ENCODE measurements at regions not wholly inside any gene's neighbourhood (a gene's known extent, or its start where the extent isn't known, plus 50 kb on each side); places are given as distances from the start of the nearest gene placed in this dataset.

GRCh38 chr2:219830353-219830738, 202.9 kb downstream of the SLC4A3 start:
- H3K23ac ChIP-seq (ENCODE audit: low read depth, low read length, poor library complexity): no peak overlapping the region
- no peak overlapping the region for H2AFZ ChIP-seq (ENCODE audit: low read length)
- H3K4me2 ChIP-seq (ENCODE audit: insufficient read depth, low read length, poor library complexity, severe bottlenecking): no peak overlapping the region
- no peak overlapping the region for H4K91ac ChIP-seq (ENCODE audit: low read depth, low read length, poor library complexity)
- H3K4me1 ChIP-seq (ENCODE audit: control insufficient read depth in 2 of 2, insufficient read depth in 1 of 2, low read depth in 1 of 2, low read length in 2 of 2): peaks cover 0 to 4% of the 10 kb centered on the region in 2 donors
- no peaks in the 10 kb centered on the region for H3K9me3 ChIP-seq (replicated peaks in 1 of 2; ENCODE audit: control insufficient read depth in 2 of 2, insufficient read depth in 1 of 2, low read depth in 1 of 2, low read length in 2 of 2)
- H3K27me3 ChIP-seq (ENCODE audit: control insufficient read depth in 3 of 3, insufficient read depth in 3 of 3, low read depth in 1 of 3, low read length in 3 of 3): peaks cover 0 to 5% (median 0%) of the 10 kb centered on the region in 3 experiments
- no peak overlapping the region for H2BK12ac ChIP-seq (ENCODE audit: low read length)
- no peak overlapping the region for H2BK5ac ChIP-seq (ENCODE audit: low read length)
- H3K79me1 ChIP-seq (ENCODE audit: low read depth, low read length): no peaks in the 10 kb centered on the region
- H3K14ac ChIP-seq (ENCODE audit: low read length): no peak overlapping the region
- H3K4ac ChIP-seq (ENCODE audit: low read length): no peak overlapping the region
- no peak overlapping the region for H3K27ac ChIP-seq (replicated peaks; ENCODE audit: low read length)
- no peak overlapping the region for H3K9ac ChIP-seq (ENCODE audit: low read depth, low read length, poor library complexity)
- H3K36me3 ChIP-seq (replicated peaks in 1 of 2; ENCODE audit: control insufficient read depth in 2 of 2, insufficient read depth in 2 of 2, low read length in 2 of 2): no peaks in the 10 kb centered on the region
- DNase-seq (ENCODE audit: low spot score): no peak
- no CpG with 5 or more reads among the region's 5 CpGs for WGBS, 2 donors (ENCODE audit: extremely low coverage in 2 of 2, insufficient read length in 2 of 2, insufficient replicate concordance in 1 of 2)
- H2AK5ac ChIP-seq (ENCODE audit: low read depth, low read length): no peak overlapping the region
- no peak overlapping the region for H3K4me3 ChIP-seq (ENCODE audit: low read length in 2 of 2)
- no peak overlapping the region for H3K18ac ChIP-seq (ENCODE audit: low read length)
- H4K8ac ChIP-seq (ENCODE audit: low read depth, low read length): no peak overlapping the region
- no peak overlapping the region for H2BK15ac ChIP-seq (ENCODE audit: low read length)
- H2BK120ac ChIP-seq (ENCODE audit: low read depth, low read length): no peak overlapping the region

- peaks cover 0 to 4% of the 10 kb centered on the region in 2 donors for H3K4me1 ChIP-seq (ENCODE audit: control insufficient read depth in 2 of 2, insufficient read depth in 1 of 2, low read depth in 1 of 2, low read length in 2 of 2)
- DNase-seq (ENCODE audit: low spot score): no peak
- H3K4me2 ChIP-seq (ENCODE audit: insufficient read depth, low read length, poor library complexity, severe bottlenecking): no peak overlapping the region
- no peak overlapping the region for H2BK120ac ChIP-seq (ENCODE audit: low read depth, low read length)
- no peaks in the 10 kb centered on the region for H3K9me3 ChIP-seq (replicated peaks in 1 of 2; ENCODE audit: control insufficient read depth in 2 of 2, insufficient read depth in 1 of 2, low read depth in 1 of 2, low read length in 2 of 2)
- H3K23ac ChIP-seq (ENCODE audit: low read depth, low read length, poor library complexity): no peak overlapping the region
- no peak overlapping the region for H2AK5ac ChIP-seq (ENCODE audit: low read depth, low read length)
- H2BK5ac ChIP-seq (ENCODE audit: low read length): no peak overlapping the region
- no peak overlapping the region for H4K8ac ChIP-seq (ENCODE audit: low read depth, low read length)
- no peak overlapping the region for H2BK15ac ChIP-seq (ENCODE audit: low read length)
- no peaks in the 10 kb centered on the region for H3K79me1 ChIP-seq (ENCODE audit: low read depth, low read length)
- H4K91ac ChIP-seq (ENCODE audit: low read depth, low read length, poor library complexity): no peak overlapping the region
- H3K9ac ChIP-seq (ENCODE audit: low read depth, low read length, poor library complexity): no peak overlapping the region
- H3K18ac ChIP-seq (ENCODE audit: low read length): no peak overlapping the region
- H2AFZ ChIP-seq (ENCODE audit: low read length): no peak overlapping the region
- no peak overlapping the region for H3K4ac ChIP-seq (ENCODE audit: low read length)
- peaks cover 0 to 5% (median 0%) of the 10 kb centered on the region in 3 experiments for H3K27me3 ChIP-seq (ENCODE audit: control insufficient read depth in 3 of 3, insufficient read depth in 3 of 3, low read depth in 1 of 3, low read length in 3 of 3)
- no peak overlapping the region for H2BK12ac ChIP-seq (ENCODE audit: low read length)
- no peak overlapping the region for H3K27ac ChIP-seq (replicated peaks; ENCODE audit: low read length)
- H3K36me3 ChIP-seq (replicated peaks in 1 of 2; ENCODE audit: control insufficient read depth in 2 of 2, insufficient read depth in 2 of 2, low read length in 2 of 2): no peaks in the 10 kb centered on the region
- WGBS, 2 donors (ENCODE audit: extremely low coverage in 2 of 2, insufficient read length in 2 of 2, insufficient replicate concordance in 1 of 2): no CpG with 5 or more reads among the region's 2 CpGs
- H3K4me3 ChIP-seq (ENCODE audit: low read length in 2 of 2): no peak overlapping the region
- no peak overlapping the region for H3K14ac ChIP-seq (ENCODE audit: low read length)
Observed at GRCh38 chr2:219831957-219832356, 204.5 kb downstream of the SLC4A3 start.

DNA sequence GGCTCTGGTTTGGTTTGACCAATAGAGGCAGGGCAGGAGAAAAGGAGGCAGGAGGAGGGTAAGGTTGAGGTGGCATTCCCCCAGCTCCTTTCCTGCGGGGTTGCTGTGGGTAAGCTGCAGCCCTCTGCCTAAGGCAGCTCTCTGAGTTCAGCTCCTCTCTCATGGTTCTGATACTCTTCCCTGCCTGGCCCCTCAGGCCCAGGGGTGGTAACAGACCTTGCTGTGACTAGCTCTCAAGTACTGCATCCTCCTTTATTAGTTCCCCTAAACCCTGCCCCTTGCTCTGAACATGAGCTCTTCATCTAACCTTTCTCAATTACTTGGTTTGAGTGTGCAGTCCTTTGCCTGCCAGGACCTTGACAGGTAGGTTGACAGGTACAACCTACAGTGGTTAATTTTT, 205.5 kb downstream of the SLC4A3 start:
- H3K14ac ChIP-seq (ENCODE audit: low read length): no peak overlapping the region
- peaks cover 0 to 4% of the 10 kb centered on the region in 2 donors for H3K4me1 ChIP-seq (ENCODE audit: control insufficient read depth in 2 of 2, insufficient read depth in 1 of 2, low read depth in 1 of 2, low read length in 2 of 2)
- no peak overlapping the region for H2BK5ac ChIP-seq (ENCODE audit: low read length)
- no peak overlapping the region for H2AFZ ChIP-seq (ENCODE audit: low read length)
- no peak overlapping the region for H4K91ac ChIP-seq (ENCODE audit: low read depth, low read length, poor library complexity)
- DNase-seq (ENCODE audit: low spot score): no peak
- H3K79me1 ChIP-seq (ENCODE audit: low read depth, low read length): no peaks in the 10 kb centered on the region
- no peak overlapping the region for H3K18ac ChIP-seq (ENCODE audit: low read length)
- H4K8ac ChIP-seq (ENCODE audit: low read depth, low read length): no peak overlapping the region
- peaks cover 0 to 5% (median 0%) of the 10 kb centered on the region in 3 experiments for H3K27me3 ChIP-seq (ENCODE audit: control insufficient read depth in 3 of 3, insufficient read depth in 3 of 3, low read depth in 1 of 3, low read length in 3 of 3)
- H3K9ac ChIP-seq (ENCODE audit: low read depth, low read length, poor library complexity): no peak overlapping the region
- no peak overlapping the region for H2AK5ac ChIP-seq (ENCODE audit: low read depth, low read length)
- WGBS, 2 donors (ENCODE audit: extremely low coverage in 2 of 2, insufficient read length in 2 of 2, insufficient replicate concordance in 1 of 2): no CpG with 5 or more reads among the region's 1 CpG
- no peak overlapping the region for H2BK12ac ChIP-seq (ENCODE audit: low read length)
- no peak overlapping the region for H3K23ac ChIP-seq (ENCODE audit: low read depth, low read length, poor library complexity)
- no peak overlapping the region for H3K4me3 ChIP-seq (ENCODE audit: low read length in 2 of 2)
- H2BK120ac ChIP-seq (ENCODE audit: low read depth, low read length): no peak overlapping the region
- no peaks in the 10 kb centered on the region for H3K9me3 ChIP-seq (replicated peaks in 1 of 2; ENCODE audit: control insufficient read depth in 2 of 2, insufficient read depth in 1 of 2, low read depth in 1 of 2, low read length in 2 of 2)
- no peak overlapping the region for H2BK15ac ChIP-seq (ENCODE audit: low read length)
- H3K36me3 ChIP-seq (replicated peaks in 1 of 2; ENCODE audit: control insufficient read depth in 2 of 2, insufficient read depth in 2 of 2, low read length in 2 of 2): no peaks in the 10 kb centered on the region
- H3K4me2 ChIP-seq (ENCODE audit: insufficient read depth, low read length, poor library complexity, severe bottlenecking): no peak overlapping the region
- H3K27ac ChIP-seq (replicated peaks; ENCODE audit: low read length): no peak overlapping the region
- no peak overlapping the region for H3K4ac ChIP-seq (ENCODE audit: low read length)

- no peak overlapping the region for H3K23ac ChIP-seq (ENCODE audit: low read depth, low read length, poor library complexity)
- H3K18ac ChIP-seq (ENCODE audit: low read length): no peak overlapping the region
- no peaks in the 10 kb centered on the region for H3K4me1 ChIP-seq (ENCODE audit: control insufficient read depth in 2 of 2, insufficient read depth in 1 of 2, low read depth in 1 of 2, low read length in 2 of 2)
- no peak overlapping the region for H2BK12ac ChIP-seq (ENCODE audit: low read length)
- H3K27ac ChIP-seq (replicated peaks; ENCODE audit: low read length): no peak overlapping the region
- H3K4ac ChIP-seq (ENCODE audit: low read length): no peak overlapping the region
- H4K91ac ChIP-seq (ENCODE audit: low read depth, low read length, poor library complexity): no peak overlapping the region
- no peak overlapping the region for H2BK5ac ChIP-seq (ENCODE audit: low read length)
- no peak overlapping the region for H2BK15ac ChIP-seq (ENCODE audit: low read length)
- no peak overlapping the region for H3K4me3 ChIP-seq (ENCODE audit: low read length in 2 of 2)
- no peak overlapping the region for H2AK5ac ChIP-seq (ENCODE audit: low read depth, low read length)
- H4K8ac ChIP-seq (ENCODE audit: low read depth, low read length): no peak overlapping the region
- no peak overlapping the region for H2BK120ac ChIP-seq (ENCODE audit: low read depth, low read length)
- WGBS, 2 donors (ENCODE audit: extremely low coverage in 2 of 2, insufficient read length in 2 of 2, insufficient replicate concordance in 1 of 2): no CpG with 5 or more reads among the region's 3 CpGs
- H2AFZ ChIP-seq (ENCODE audit: low read length): no peak overlapping the region
- H3K79me1 ChIP-seq (ENCODE audit: low read depth, low read length): no peaks in the 10 kb centered on the region
- no peak overlapping the region for H3K14ac ChIP-seq (ENCODE audit: low read length)
- no peaks in the 10 kb centered on the region for H3K9me3 ChIP-seq (replicated peaks in 1 of 2; ENCODE audit: control insufficient read depth in 2 of 2, insufficient read depth in 1 of 2, low read depth in 1 of 2, low read length in 2 of 2)
- H3K36me3 ChIP-seq (replicated peaks in 1 of 2; ENCODE audit: control insufficient read depth in 2 of 2, insufficient read depth in 2 of 2, low read length in 2 of 2): no peaks in the 10 kb centered on the region
- H3K9ac ChIP-seq (ENCODE audit: low read depth, low read length, poor library complexity): no peak overlapping the region
- no peak overlapping the region for H3K4me2 ChIP-seq (ENCODE audit: insufficient read depth, low read length, poor library complexity, severe bottlenecking)
- no peak for DNase-seq (ENCODE audit: low spot score)
- peaks cover 0 to 5% (median 0%) of the 10 kb centered on the region in 3 experiments for H3K27me3 ChIP-seq (ENCODE audit: control insufficient read depth in 3 of 3, insufficient read depth in 3 of 3, low read depth in 1 of 3, low read length in 3 of 3)
Observed at GRCh38 chr2:219835493-219835892, 208.1 kb downstream of the SLC4A3 start.

All from neuronal stem cell (in vitro differentiated cells).